ENCODE measurements at regions not wholly inside any gene's neighbourhood (a gene's known extent, or its start where the extent isn't known, plus 50 kb on each side); places are given as distances from the start of the nearest gene placed in this dataset.

DNA sequence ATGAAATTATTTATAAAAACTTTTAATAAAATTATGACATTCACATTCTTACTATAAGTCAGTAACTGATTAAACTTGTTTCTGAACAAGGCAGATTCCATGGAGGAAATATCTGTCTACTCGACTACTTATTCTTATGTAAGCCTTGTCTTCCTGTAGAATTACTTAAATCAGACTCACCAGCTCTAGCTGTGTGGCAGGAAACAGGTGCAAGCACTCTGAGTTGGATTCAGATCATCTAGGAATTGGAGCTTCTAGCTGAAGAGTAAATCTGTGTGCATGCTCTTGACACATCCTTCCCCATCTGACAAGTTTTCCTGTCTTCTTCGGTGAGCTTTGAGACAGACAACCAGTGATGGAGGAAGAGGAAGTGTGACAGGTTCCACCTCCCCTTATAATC, 284.7 kb downstream of the TRIB2 start:
- no TSS peak for BruUV-seq (replicated peaks)
- in situ Hi-C loops (cut with HindIII; ENCODE audit: extremely low pct_ligation_motif_present, low pct_unique_long_range_greater_than_20kb) (loop anchor here (10.0 kb wide), 1 partner anchor 1167 kb away; no protein-coding TSS in a partner anchor), intact Hi-C loops (cut with micrococcal nuclease; ENCODE audit: unreplicated experiment) (loop anchor here (10.0 kb wide), 1 partner anchor 1257 kb away; the partner anchor contains the start of gene LPIN1)
- Histone ChIP-seq H3K27me3 (ENCODE audit: control insufficient read depth in 1 of 2, insufficient read depth in 2 of 2, low read length in 2 of 2) (no peaks in the 10 kb centered on the region), H3K9ac (ENCODE audit: insufficient read depth, low read depth, low read length) (no peak overlapping the region), H3K4me2 (ENCODE audit: low read depth, low read length) (no peak overlapping the region), H3K27ac (ENCODE audit: extremely low read length, insufficient read depth, low read length) (no peak overlapping the region), H2AFZ (ENCODE audit: low read length) (no peak overlapping the region), H3K4me3 (replicated peaks in 1 of 3; ENCODE audit: insufficient read depth in 1 of 3, low read depth in 2 of 3, low read length in 3 of 3) (no peak overlapping the region), H3K36me3 (replicated peaks in 1 of 2; ENCODE audit: control insufficient read depth in 1 of 2, insufficient read depth in 2 of 2, low read length in 2 of 2) (no peaks in the 10 kb centered on the region), H3K4me1 (ENCODE audit: insufficient read depth, low read length) (no peaks in the 10 kb centered on the region), H4K20me1 (ENCODE audit: insufficient read depth, low read length) (no peaks in the 10 kb centered on the region), H3K79me2 (ENCODE audit: insufficient read depth, low read length) (no peaks in the 10 kb centered on the region), H3K9me3 (ENCODE audit: low read length) (no peaks in the 10 kb centered on the region)
- no peak for FAIRE-seq
- no peak for TF ChIP-seq ZNF546 (CRISPR knock-in tag; conservative IDR thresholded peaks at IDR 0.05)
- 7% methylated on average over 2 of the region's 2 CpGs for WGBS (ENCODE audit: low lambda C conversion rate)
- no peak for DNase-seq (ENCODE audit: low spot score)
- CTCF ChIA-PET (ENCODE audit: low intra/inter-chr PET ratio, low total read pairs) = no interaction called here
- no peak for ATAC-seq
- POLR2A ChIA-PET = no interaction called here

GRCh38 chr2:13002536-13003331, 286.0 kb downstream of the TRIB2 start:
- ChIA-PET CTCF (ENCODE audit: low intra/inter-chr PET ratio, low total read pairs) (no interaction called here), POLR2A (no interaction called here)
- H3K4me3 ChIP-seq (replicated peaks in 1 of 3; ENCODE audit: insufficient read depth in 1 of 3, low read depth in 2 of 3, low read length in 3 of 3) = no peak overlapping the region
- intact Hi-C loops (cut with micrococcal nuclease; ENCODE audit: unreplicated experiment) (loop anchor here (10.0 kb wide), 1 partner anchor 1258 kb away; the partner anchor contains the start of gene LPIN1), in situ Hi-C loops (cut with HindIII; ENCODE audit: extremely low pct_ligation_motif_present, low pct_unique_long_range_greater_than_20kb) (loop anchor here (10.0 kb wide), 1 partner anchor 1168 kb away; no protein-coding TSS in a partner anchor)
- BruUV-seq (replicated peaks) = no TSS peak
- ATAC-seq = no peak
- H3K27ac ChIP-seq (ENCODE audit: extremely low read length, insufficient read depth, low read length) = no peak overlapping the region
- H2AFZ ChIP-seq (ENCODE audit: low read length) = no peak overlapping the region
- no peaks in the 10 kb centered on the region for H4K20me1 ChIP-seq (ENCODE audit: insufficient read depth, low read length)
- no peak overlapping the region for H3K4me2 ChIP-seq (ENCODE audit: low read depth, low read length)
- 4% methylated on average over 7 of the region's 7 CpGs for WGBS (ENCODE audit: low lambda C conversion rate)
- no peaks in the 10 kb centered on the region for H3K36me3 ChIP-seq (replicated peaks in 1 of 2; ENCODE audit: control insufficient read depth in 1 of 2, insufficient read depth in 2 of 2, low read length in 2 of 2)
- DNase-seq (ENCODE audit: low spot score) = no peak
- H3K9me3 ChIP-seq (ENCODE audit: low read length) = no peaks in the 10 kb centered on the region
- H3K4me1 ChIP-seq (ENCODE audit: insufficient read depth, low read length) = no peaks in the 10 kb centered on the region
- no peak for FAIRE-seq
- TF ChIP-seq THYN1 (CRISPR knock-in tag; IDR thresholded peaks at IDR 0.05; ENCODE audit: borderline replicate concordance, low read depth) = no peak
- TF ChIP-seq ZNF674 (CRISPR knock-in tag; IDR thresholded peaks at IDR 0.05; ENCODE audit: low read depth) = no peak
- TF ChIP-seq ZNF7 (CRISPR knock-in tag; IDR thresholded peaks at IDR 0.05) = no peak
- no peak for TF ChIP-seq HIVEP1 (CRISPR knock-in tag; IDR thresholded peaks at IDR 0.05)
- no peak for TF ChIP-seq ARNT (IDR thresholded peaks at IDR 0.05)
- TF ChIP-seq, protein P1, sequence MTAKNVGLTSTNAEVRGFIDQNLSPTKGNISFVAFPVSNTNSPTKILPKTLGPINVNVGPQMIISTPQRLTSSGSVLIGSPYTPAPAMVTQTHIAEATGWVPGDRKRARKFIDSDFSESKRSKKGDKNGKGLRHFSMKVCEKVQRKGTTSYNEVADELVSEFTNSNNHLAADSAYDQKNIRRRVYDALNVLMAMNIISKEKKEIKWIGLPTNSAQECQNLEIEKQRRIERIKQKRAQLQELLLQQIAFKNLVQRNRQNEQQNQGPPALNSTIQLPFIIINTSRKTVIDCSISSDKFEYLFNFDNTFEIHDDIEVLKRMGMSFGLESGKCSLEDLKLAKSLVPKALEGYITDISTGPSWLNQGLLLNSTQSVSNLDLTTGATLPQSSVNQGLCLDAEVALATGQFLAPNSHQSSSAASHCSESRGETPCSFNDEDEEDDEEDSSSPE (CRISPR knock-in tag; IDR thresholded peaks at IDR 0.05) = no peak
- no peak overlapping the region for H3K9ac ChIP-seq (ENCODE audit: insufficient read depth, low read depth, low read length)
- H3K27me3 ChIP-seq (ENCODE audit: control insufficient read depth in 1 of 2, insufficient read depth in 2 of 2, low read length in 2 of 2) = no peaks in the 10 kb centered on the region
- H3K79me2 ChIP-seq (ENCODE audit: insufficient read depth, low read length) = no peaks in the 10 kb centered on the region

Measured in HepG2 (cell line).